ENCODE measurements at regions not wholly inside any gene's neighbourhood (a gene's known extent, or its start where the extent isn't known, plus 50 kb on each side); places are given as distances from the start of the nearest gene placed in this dataset.

- TF ChIP-seq POLR2A (IDR thresholded peaks at IDR 0.05) (no peak), POLR2AphosphoS5 (IDR thresholded peaks at IDR 0.05) (no peak)
- TF ChIP-seq, protein P1, sequence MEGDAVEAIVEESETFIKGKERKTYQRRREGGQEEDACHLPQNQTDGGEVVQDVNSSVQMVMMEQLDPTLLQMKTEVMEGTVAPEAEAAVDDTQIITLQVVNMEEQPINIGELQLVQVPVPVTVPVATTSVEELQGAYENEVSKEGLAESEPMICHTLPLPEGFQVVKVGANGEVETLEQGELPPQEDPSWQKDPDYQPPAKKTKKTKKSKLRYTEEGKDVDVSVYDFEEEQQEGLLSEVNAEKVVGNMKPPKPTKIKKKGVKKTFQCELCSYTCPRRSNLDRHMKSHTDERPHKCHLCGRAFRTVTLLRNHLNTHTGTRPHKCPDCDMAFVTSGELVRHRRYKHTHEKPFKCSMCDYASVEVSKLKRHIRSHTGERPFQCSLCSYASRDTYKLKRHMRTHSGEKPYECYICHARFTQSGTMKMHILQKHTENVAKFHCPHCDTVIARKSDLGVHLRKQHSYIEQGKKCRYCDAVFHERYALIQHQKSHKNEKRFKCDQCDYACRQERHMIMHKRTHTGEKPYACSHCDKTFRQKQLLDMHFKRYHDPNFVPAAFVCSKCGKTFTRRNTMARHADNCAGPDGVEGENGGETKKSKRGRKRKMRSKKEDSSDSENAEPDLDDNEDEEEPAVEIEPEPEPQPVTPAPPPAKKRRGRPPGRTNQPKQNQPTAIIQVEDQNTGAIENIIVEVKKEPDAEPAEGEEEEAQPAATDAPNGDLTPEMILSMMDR (IDR thresholded peaks at IDR 0.05) = no peak
Observed at GRCh38 chr20:58584881-58585752, 66.0 kb upstream of the STX16 start.

Measured in suprapubic skin (tissue), 4 donors.